ENCODE measurements at regions not wholly inside any gene's neighbourhood (a gene's known extent, or its start where the extent isn't known, plus 50 kb on each side); places are given as distances from the start of the nearest gene placed in this dataset.

GRCh38 chr11:19601235-19601634 lies 111.4 kb upstream of the NAV2 start:
- Mint-ChIP-seq H3K4me1 (ENCODE audit: low read depth) (peaks cover 5% of the 10 kb centered on the region), H3K27ac (no peak overlapping the region), H3K27me3 (peaks cover 13% of the 10 kb centered on the region), H3K36me3 (ENCODE audit: insufficient read depth) (peaks cover 2% of the 10 kb centered on the region), H3K9me3 (ENCODE audit: low read depth) (peaks cover 14% of the 10 kb centered on the region), H3K4me3 (ENCODE audit: low read depth) (no peak overlapping the region)
- no peak for DNase-seq (ENCODE audit: low spot score, unreplicated experiment)
- TF ChIP-seq CTCF (IDR thresholded peaks at IDR 0.05; ENCODE audit: unreplicated experiment) = no peak

- no peak overlapping the region for H3K27ac Mint-ChIP-seq
- H3K36me3 Mint-ChIP-seq (ENCODE audit: insufficient read depth) = peaks cover 2% of the 10 kb centered on the region
- no peak for DNase-seq (ENCODE audit: low spot score, unreplicated experiment)
- TF ChIP-seq CTCF (IDR thresholded peaks at IDR 0.05; ENCODE audit: unreplicated experiment) = no peak
- peaks cover 12% of the 10 kb centered on the region for H3K9me3 Mint-ChIP-seq (ENCODE audit: low read depth)
- peaks cover 5% of the 10 kb centered on the region for H3K4me1 Mint-ChIP-seq (ENCODE audit: low read depth)
- H3K4me3 Mint-ChIP-seq (ENCODE audit: low read depth) = no peak overlapping the region
- peaks cover 13% of the 10 kb centered on the region for H3K27me3 Mint-ChIP-seq
These were observed 113.0 kb upstream of the NAV2 start for GRCh38 chr11:19599681-19600080.

GRCh38 chr11:19598876-19599486 lies 113.7 kb upstream of the NAV2 start:
- Mint-ChIP-seq H3K27me3 (peaks cover 13% of the 10 kb centered on the region), H3K36me3 (ENCODE audit: insufficient read depth) (no peaks in the 10 kb centered on the region), H3K4me3 (ENCODE audit: low read depth) (no peak overlapping the region), H3K4me1 (ENCODE audit: low read depth) (peaks cover 5% of the 10 kb centered on the region), H3K27ac (no peak overlapping the region), H3K9me3 (ENCODE audit: low read depth) (peaks cover 6% of the 10 kb centered on the region)
- no peak for TF ChIP-seq CTCF (IDR thresholded peaks at IDR 0.05; ENCODE audit: unreplicated experiment)
- DNase-seq (ENCODE audit: low spot score, unreplicated experiment) = no peak

DNA sequence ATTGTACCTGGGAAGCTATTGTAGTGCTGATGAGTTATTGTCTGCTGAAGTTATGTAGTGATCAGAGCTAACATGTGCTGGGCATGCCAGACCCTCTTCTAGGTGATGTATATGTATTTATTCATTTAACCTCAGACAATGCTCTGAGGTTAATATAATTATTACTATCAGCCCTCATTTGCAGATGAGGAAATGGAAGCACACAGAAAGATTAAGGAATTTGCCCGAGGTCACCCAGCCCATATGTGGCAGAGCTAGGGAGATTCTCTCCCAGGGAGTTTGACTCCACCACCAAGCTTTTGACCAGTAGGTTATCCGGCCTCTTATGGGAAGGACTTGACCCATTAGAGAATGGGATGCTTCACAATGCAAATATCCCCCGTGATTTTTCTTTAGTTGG lies 114.2 kb upstream of the NAV2 start:
- Mint-ChIP-seq H3K36me3 (ENCODE audit: insufficient read depth) (no peaks in the 10 kb centered on the region), H3K9me3 (ENCODE audit: low read depth) (peaks cover 3% of the 10 kb centered on the region), H3K27me3 (peaks cover 13% of the 10 kb centered on the region), H3K4me3 (ENCODE audit: low read depth) (no peak overlapping the region), H3K4me1 (ENCODE audit: low read depth) (peaks cover 6% of the 10 kb centered on the region), H3K27ac (no peak overlapping the region)
- no peak for TF ChIP-seq CTCF (IDR thresholded peaks at IDR 0.05; ENCODE audit: unreplicated experiment)
- no peak for DNase-seq (ENCODE audit: low spot score, unreplicated experiment)

GRCh38 chr11:19597876-19598275 lies 114.8 kb upstream of the NAV2 start:
- H3K9me3 Mint-ChIP-seq (ENCODE audit: low read depth) = peaks cover 2% of the 10 kb centered on the region
- peaks cover 10% of the 10 kb centered on the region for H3K4me1 Mint-ChIP-seq (ENCODE audit: low read depth)
- H3K27me3 Mint-ChIP-seq = peaks cover 11% of the 10 kb centered on the region
- no peaks in the 10 kb centered on the region for H3K36me3 Mint-ChIP-seq (ENCODE audit: insufficient read depth)
- H3K4me3 Mint-ChIP-seq (ENCODE audit: low read depth) = no peak overlapping the region
- no peak overlapping the region for H3K27ac Mint-ChIP-seq
- no peak for DNase-seq (ENCODE audit: low spot score, unreplicated experiment)
- TF ChIP-seq CTCF (IDR thresholded peaks at IDR 0.05; ENCODE audit: unreplicated experiment) = no peak

All from progenitor cell of endocrine pancreas (in vitro differentiated cells).